HG03045 (cell line): ENCODE measurements at regions not wholly inside any gene's neighbourhood (a gene's known extent, or its start where the extent isn't known, plus 50 kb on each side); places are given as distances from the start of the nearest gene placed in this dataset.
"Not testable (repeated sequence)": the region's sequence is repeated elsewhere in the genome, so short reads cannot be mapped to it uniquely, and the experiment has no call there.

Experiments used
- ATAC-seq: cut with Tn5 transposase; IDR thresholded peaks from one replicate; pipeline ENCODE4 v1.9.1; 2021; ENCODE audit warnings: mild to moderate bottlenecking, moderate library complexity; ENCODE audit not compliant: unreplicated experiment

- ATAC-seq = not testable (repeated sequence)
Measured at GRCh38 chr3:81829272-81829671, 67.8 kb upstream of the GBE1 start.

- ATAC-seq = peak; percentile 93
Measured at GRCh38 chr3:81823882-81824395, 62.5 kb upstream of the GBE1 start.

- no peak for ATAC-seq
Measured at GRCh38 chr3:81823086-81823485, 61.6 kb upstream of the GBE1 start.

- ATAC-seq = peak; percentile 99
Measured at GRCh38 chr3:81816473-81817250, 55.2 kb upstream of the GBE1 start.

GRCh38 chr3:81812098-81812497 lies 50.7 kb upstream of the GBE1 start:
- not testable (repeated sequence) for ATAC-seq
